22Rv1 (cell line): ENCODE measurements at regions not wholly inside any gene's neighbourhood (a gene's known extent, or its start where the extent isn't known, plus 50 kb on each side); places are given as distances from the start of the nearest gene placed in this dataset.

Experiments used
- ZFX ChIP-seq: fragments of 450-650 bp; IDR thresholded peaks from 2 replicates; pipeline ENCODE4 v1.6.1; 2017; ENCODE audit warnings: antibody characterized with exemption, borderline replicate concordance
- TF ChIP-seq, protein P1 (sequence below): fragments of 450-650 bp; IDR thresholded peaks from 2 replicates; pipeline ENCODE4 v1.5.1; 2017; ENCODE audit warnings: mild to moderate bottlenecking

DNA sequence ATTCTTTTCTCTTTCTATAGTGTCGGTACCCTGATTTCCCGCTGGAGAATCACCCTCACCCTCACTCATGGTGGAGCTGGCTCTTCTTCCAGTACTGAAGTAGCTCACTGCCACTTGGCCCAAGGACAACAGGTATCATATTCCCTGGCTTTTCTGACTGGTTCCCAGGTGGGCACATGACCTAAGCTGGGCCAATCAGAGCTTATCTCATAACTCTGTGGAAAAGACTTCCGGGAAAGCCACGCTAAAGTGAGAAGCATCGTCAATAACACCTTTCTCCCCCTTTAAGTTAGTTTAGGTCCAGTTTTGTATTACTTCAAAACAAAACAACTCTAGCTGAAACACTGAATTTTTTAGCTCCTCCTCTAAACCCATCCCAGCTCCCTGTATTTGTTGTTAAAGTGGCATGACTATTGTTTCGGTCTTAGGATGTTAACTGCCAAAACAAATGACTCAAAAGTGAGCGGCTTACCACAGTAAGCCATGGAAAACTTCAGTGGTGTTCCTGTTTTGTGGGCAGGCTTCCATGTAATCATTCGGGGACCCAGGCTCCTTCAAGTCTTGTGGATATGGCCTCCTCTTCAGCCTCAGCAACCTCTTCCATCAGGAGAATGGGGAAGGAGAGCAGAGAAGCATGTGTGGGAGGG, 137.4 kb upstream of the DLX2 start:
- TF ChIP-seq, protein P1, sequence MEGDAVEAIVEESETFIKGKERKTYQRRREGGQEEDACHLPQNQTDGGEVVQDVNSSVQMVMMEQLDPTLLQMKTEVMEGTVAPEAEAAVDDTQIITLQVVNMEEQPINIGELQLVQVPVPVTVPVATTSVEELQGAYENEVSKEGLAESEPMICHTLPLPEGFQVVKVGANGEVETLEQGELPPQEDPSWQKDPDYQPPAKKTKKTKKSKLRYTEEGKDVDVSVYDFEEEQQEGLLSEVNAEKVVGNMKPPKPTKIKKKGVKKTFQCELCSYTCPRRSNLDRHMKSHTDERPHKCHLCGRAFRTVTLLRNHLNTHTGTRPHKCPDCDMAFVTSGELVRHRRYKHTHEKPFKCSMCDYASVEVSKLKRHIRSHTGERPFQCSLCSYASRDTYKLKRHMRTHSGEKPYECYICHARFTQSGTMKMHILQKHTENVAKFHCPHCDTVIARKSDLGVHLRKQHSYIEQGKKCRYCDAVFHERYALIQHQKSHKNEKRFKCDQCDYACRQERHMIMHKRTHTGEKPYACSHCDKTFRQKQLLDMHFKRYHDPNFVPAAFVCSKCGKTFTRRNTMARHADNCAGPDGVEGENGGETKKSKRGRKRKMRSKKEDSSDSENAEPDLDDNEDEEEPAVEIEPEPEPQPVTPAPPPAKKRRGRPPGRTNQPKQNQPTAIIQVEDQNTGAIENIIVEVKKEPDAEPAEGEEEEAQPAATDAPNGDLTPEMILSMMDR: no peak
- no peak for TF ChIP-seq ZFX
